ENCODE measurements at regions not wholly inside any gene's neighbourhood (a gene's known extent, or its start where the extent isn't known, plus 50 kb on each side); places are given as distances from the start of the nearest gene placed in this dataset.
"Not testable (repeated sequence)": the region's sequence is repeated elsewhere in the genome, so short reads cannot be mapped to it uniquely, and the experiment has no call there.

- not testable (repeated sequence) for TF ChIP-seq POLR2AphosphoS5 (IDR thresholded peaks at IDR 0.05; ENCODE audit: low read depth, low read length); POLR2A (IDR thresholded peaks at IDR 0.05; ENCODE audit: low read depth, low read length); TAF1 (IDR thresholded peaks at IDR 0.05; ENCODE audit: borderline replicate concordance, low read depth, low read length)
Measured at GRCh38 chr6:11468271-11468670, 69.3 kb upstream of the TMEM170B start.
